Epithelial cell of proximal tubule (primary cell): ENCODE measurements at regions not wholly inside any gene's neighbourhood (a gene's known extent, or its start where the extent isn't known, plus 50 kb on each side); places are given as distances from the start of the nearest gene placed in this dataset.

ENCODE experiments used
- DNase-seq: peaks from one replicate; pipeline ENCODE4 v3.0.0-alpha.2; 2011; ENCODE audit warnings: low read depth
- H3K4me3 ChIP-seq: 2 replicates; pipeline ENCODE4 v1.5.1; 2011; ENCODE audit warnings: low read depth, mild to moderate bottlenecking, low read length
- TF ChIP-seq, protein P1 (sequence below): conservative IDR thresholded peaks from 2 replicates; pipeline ENCODE4 v1.5.1; 2012; ENCODE audit warnings: low read depth, mild to moderate bottlenecking, low read length

DNA sequence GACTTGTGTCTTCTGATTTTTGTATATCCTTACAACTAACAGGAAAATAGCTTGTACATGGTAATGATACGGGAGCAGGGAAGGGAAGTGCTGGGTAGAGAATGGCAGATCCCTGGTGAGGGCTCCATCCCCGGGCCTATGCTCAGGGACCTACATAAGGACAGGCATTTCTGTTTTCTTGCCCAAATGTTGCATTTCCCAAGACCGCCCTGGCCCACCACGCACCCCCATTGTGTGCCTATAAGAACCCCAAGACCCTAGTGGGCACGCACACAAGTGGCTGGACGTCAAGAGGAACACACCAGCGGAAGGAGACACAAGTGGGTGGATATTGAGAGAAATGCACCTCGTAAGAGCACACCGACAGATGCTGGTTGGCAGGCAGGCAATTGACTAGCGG is 616.3 kb upstream of the MAN1A1 start:
- no peak overlapping the region for H3K4me3 ChIP-seq
- TF ChIP-seq, protein P1, sequence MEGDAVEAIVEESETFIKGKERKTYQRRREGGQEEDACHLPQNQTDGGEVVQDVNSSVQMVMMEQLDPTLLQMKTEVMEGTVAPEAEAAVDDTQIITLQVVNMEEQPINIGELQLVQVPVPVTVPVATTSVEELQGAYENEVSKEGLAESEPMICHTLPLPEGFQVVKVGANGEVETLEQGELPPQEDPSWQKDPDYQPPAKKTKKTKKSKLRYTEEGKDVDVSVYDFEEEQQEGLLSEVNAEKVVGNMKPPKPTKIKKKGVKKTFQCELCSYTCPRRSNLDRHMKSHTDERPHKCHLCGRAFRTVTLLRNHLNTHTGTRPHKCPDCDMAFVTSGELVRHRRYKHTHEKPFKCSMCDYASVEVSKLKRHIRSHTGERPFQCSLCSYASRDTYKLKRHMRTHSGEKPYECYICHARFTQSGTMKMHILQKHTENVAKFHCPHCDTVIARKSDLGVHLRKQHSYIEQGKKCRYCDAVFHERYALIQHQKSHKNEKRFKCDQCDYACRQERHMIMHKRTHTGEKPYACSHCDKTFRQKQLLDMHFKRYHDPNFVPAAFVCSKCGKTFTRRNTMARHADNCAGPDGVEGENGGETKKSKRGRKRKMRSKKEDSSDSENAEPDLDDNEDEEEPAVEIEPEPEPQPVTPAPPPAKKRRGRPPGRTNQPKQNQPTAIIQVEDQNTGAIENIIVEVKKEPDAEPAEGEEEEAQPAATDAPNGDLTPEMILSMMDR, result no peak
- DNase-seq, result no peak

DNA sequence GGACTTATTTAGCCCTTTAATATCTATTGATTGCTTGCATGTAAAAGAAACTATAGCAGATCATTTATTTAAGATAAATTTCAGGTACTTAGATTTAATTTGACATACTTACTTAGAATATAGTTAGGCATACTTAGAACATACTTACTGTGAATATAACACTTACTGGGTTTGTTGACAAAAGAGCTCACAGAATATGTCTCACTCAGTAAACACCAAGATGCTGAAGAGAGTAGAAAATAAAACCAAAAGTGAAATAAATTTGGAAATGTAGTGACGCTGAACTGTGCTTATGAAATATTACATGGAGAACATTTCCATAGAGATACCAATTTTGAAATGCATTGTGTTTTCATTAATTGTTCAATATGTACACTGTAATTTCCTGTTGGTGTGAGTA is 615.4 kb upstream of the MAN1A1 start:
- TF ChIP-seq, protein P1, result no peak
- no peak for DNase-seq
- no peak overlapping the region for H3K4me3 ChIP-seq

DNA sequence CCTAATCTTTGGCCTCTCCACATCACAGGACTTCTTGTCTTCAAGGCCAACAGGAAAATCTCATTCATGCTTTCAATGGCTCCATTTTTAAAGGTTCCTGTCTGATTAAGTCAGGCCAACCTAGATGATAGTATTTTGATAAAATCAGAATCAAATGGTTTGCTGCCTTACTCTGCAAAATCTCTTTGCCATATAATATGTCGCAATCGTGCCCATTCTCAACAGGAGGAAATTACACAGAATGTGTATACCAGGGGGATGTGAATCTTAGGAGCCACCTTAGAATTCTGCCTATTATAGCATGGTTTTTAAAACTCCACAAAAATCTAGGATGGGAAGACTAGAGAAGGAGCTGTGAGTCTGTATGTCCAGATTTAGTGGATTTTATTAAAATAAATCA is 612.9 kb upstream of the MAN1A1 start:
- H3K4me3 ChIP-seq, result no peak overlapping the region
- TF ChIP-seq, protein P1, result no peak
- DNase-seq, result no peak

DNA sequence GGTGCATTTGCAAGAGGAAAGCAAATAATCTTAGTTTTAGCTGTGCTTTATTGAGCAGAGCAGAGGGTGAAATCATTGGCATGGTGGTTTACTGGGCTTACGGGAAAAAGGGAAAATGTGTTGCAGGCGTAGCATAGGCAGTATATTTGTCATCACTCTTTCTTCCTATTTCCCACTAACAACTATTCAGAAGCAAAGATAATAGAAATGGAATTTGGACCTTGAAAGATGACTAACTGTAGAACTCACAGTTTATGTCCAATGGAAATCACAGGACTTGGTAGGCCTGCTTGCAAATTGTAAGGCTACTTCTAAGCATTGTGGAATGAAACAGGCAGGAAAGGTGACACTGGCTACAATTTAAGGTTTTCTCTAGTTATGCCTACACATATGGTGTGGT is 611.9 kb upstream of the MAN1A1 start:
- H3K4me3 ChIP-seq, result no peak overlapping the region
- DNase-seq, result no peak
- TF ChIP-seq, protein P1, result no peak

DNA sequence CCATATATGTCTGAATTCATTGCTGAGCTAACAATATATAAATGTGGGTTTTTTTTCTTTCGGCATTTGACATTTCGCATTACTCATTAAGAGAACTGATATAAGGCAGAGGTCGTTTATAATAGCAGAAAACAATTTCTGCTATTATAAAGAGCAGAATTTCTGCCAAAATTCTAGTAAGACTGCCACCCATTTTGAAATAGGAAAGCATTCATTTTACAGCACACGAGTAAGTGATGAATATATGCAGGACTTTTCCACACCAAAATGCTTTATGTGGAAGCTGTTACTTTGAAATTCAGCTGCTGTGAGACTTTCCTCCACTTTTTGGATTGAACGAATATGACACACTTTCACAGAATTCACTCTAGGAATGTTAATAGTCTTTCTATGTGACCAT is 610.9 kb upstream of the MAN1A1 start:
- DNase-seq, result no peak
- TF ChIP-seq, protein P1, result no peak
- no peak overlapping the region for H3K4me3 ChIP-seq

DNA sequence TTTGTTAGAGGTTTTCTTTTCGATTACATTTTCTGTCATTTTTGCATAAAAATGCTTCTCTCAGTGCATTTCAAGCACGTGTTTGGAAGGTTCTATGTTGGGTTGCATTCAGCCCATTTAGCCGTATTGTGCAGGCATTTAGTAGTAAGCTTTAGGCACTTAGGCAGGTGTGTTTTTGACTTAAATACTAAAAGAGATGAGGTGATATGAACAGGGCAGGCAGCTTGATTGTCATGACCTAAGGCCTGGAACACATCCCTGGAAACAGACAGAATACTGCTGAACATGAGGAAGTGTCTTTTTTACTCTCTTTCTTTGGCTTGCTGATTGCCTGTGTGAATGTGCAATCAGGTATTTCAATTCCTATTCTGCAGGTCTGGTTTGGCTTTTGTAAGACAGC is 610.5 kb upstream of the MAN1A1 start:
- no peak for DNase-seq
- H3K4me3 ChIP-seq, result no peak overlapping the region
- TF ChIP-seq, protein P1, result no peak

DNA sequence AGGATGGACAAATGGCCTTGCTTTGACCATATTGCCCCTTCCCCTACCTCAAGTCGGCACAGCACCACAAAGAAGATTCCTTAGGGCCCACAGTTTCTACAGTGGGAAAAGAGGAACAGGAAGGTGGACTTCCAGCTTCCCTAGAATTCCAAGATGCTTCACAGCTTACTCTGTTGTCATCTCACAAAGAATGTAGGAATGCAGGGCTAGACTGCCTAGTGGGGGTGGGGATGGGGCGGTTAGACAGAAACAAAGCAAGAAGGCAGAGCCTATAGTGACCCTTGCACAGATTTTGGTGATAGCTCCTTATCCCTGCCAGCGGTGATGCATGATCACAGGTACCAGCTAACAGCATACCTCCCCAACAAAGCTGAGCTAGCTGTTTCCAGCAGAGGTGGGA is 607.6 kb upstream of the MAN1A1 start:
- no peak for DNase-seq
- TF ChIP-seq, protein P1, result no peak
- no peak overlapping the region for H3K4me3 ChIP-seq
